Endothelial cell of umbilical vein (primary cell): ENCODE measurements at regions not wholly inside any gene's neighbourhood (a gene's known extent, or its start where the extent isn't known, plus 50 kb on each side); places are given as distances from the start of the nearest gene placed in this dataset.

Source experiments
- BruUV-seq: library from RNA; stranded (reverse); fragments of 400-500 nt; replicated peaks from 2 replicates; lab custom pipeline; 2021; lab: Mats Ljungman, UMichigan
- CTCF ChIA-PET: fragments of 300-600, 350-600 bp; sonication (Branson Sonifier 250); formaldehyde crosslinking; loops from one replicate; lab custom pipeline; 2021; ENCODE audit warnings: antibody characterized with exemption, inconsistent platforms; lab: Charles Lee
- POLR2A ChIA-PET: fragments of 300-600, 350-600 bp; sonication (Branson Sonifier 250); formaldehyde crosslinking; loops from one replicate; lab custom pipeline; 2021; ENCODE audit warnings: antibody characterized with exemption, inconsistent platforms; lab: Charles Lee
- DNase-seq: peaks from one replicate; pipeline ENCODE4 v3.0.0-alpha.2; 2011; ENCODE audit warnings: low read depth, low spot score
- FAIRE-seq: peaks from 2 replicates; lab custom pipeline; 2011; peaks lifted over from hg19 to GRCh38; lab: Jason Lieb, UNC
- H2AFZ ChIP-seq: 2 replicates; pipeline ENCODE4 v1.6.0; 2012; ENCODE audit warnings: low read depth, low read length, control low read depth, inconsistent platforms
- H3K27ac ChIP-seq: 2 replicates; pipeline ENCODE4 v1.5.1; 2011; ENCODE audit warnings: low read depth, mild to moderate bottlenecking, control low read depth, low read length, moderate library complexity; ENCODE audit not compliant: insufficient read depth
- H3K27me3 ChIP-seq, 2 experiments: 2 replicates each; pipeline versions ENCODE4 v1.6.0 to v1.6.1; 2011; ENCODE audit warnings: low read length in 2 of 2, mixed read lengths in 1 of 2; ENCODE audit not compliant: control insufficient read depth in 2 of 2, insufficient read depth in 2 of 2
- H3K36me3 ChIP-seq, 2 experiments: 2 replicates in 1 of 2; 3 replicates in 1 of 2; pipeline ENCODE4 v1.5.1; 2011; ENCODE audit warnings: low read length in 2 of 2, mild to moderate bottlenecking in 1 of 2, moderate library complexity in 1 of 2; ENCODE audit not compliant: control insufficient read depth in 2 of 2, insufficient read depth in 2 of 2; ENCODE audit errors: extremely low read depth in 1 of 2
- H3K4me1 ChIP-seq: 3 replicates; pipeline ENCODE4 v1.5.1; 2011; ENCODE audit warnings: mild to moderate bottlenecking, low read length; ENCODE audit not compliant: control insufficient read depth, insufficient read depth; ENCODE audit errors: extremely low read depth
- H3K4me2 ChIP-seq: 2 replicates; pipeline ENCODE4 v1.6.1; 2011; ENCODE audit warnings: low read length, control low read depth, mixed read lengths; ENCODE audit not compliant: insufficient read depth
- H3K4me3 ChIP-seq, 3 experiments: fragments of 200-600 bp in 1 of 3; sonication (generic), shearing (Covaris generic) in 1 of 3; replicated peaks in 1 of 3; 2 replicates each; pipeline ENCODE4 v1.5.1; 2011 to 2016; ENCODE audit warnings: control low read depth in 3 of 3, low read length in 3 of 3, mild to moderate bottlenecking in 2 of 3, inconsistent platforms in 1 of 3, low read depth in 1 of 3, moderate library complexity in 1 of 3; ENCODE audit not compliant: insufficient read depth in 1 of 3
- H3K79me2 ChIP-seq: 2 replicates; pipeline ENCODE4 v1.6.0; 2012; ENCODE audit warnings: low read length, inconsistent platforms; ENCODE audit not compliant: control insufficient read depth, insufficient read depth
- H3K9ac ChIP-seq: replicated peaks from 2 replicates; pipeline ENCODE3; 2011; ENCODE audit warnings: low read length, control low read depth; ENCODE audit not compliant: insufficient read depth; ENCODE audit errors: extremely low read depth
- H3K9me1 ChIP-seq: replicated peaks from 3 replicates; pipeline ENCODE4 v1.6.0; 2011; ENCODE audit warnings: mild to moderate bottlenecking, low read length; ENCODE audit not compliant: control insufficient read depth, insufficient read depth; ENCODE audit errors: extremely low read depth
- H3K9me3 ChIP-seq: replicated peaks from 2 replicates; pipeline ENCODE4 v1.5.1; 2012; ENCODE audit warnings: low read length, inconsistent platforms; ENCODE audit not compliant: control insufficient read depth, insufficient read depth
- H4K20me1 ChIP-seq: replicated peaks from 2 replicates; pipeline ENCODE3; 2011; ENCODE audit warnings: mild to moderate bottlenecking, low read length; ENCODE audit not compliant: control insufficient read depth, insufficient read depth; ENCODE audit errors: extremely low read depth
- CTCF ChIP-seq, 2 donors: IDR thresholded peaks; 1 replicate in 1 of 2; 2 replicates in 1 of 2; pipeline ENCODE4 v1.5.1; 2011; ENCODE audit warnings: low read length in 2 of 2, mild to moderate bottlenecking in 2 of 2, moderate library complexity in 2 of 2, control low read depth in 1 of 2, inconsistent platforms in 1 of 2, low read depth in 1 of 2; ENCODE audit not compliant: insufficient read depth in 1 of 2; ENCODE audit errors: extremely low read depth in 1 of 2
- EZH2 ChIP-seq: IDR thresholded peaks from 2 replicates; pipeline ENCODE4 v1.6.1; 2012; ENCODE audit warnings: borderline replicate concordance, low read depth, mild to moderate bottlenecking, moderate library complexity, low read length, inconsistent platforms; ENCODE audit not compliant: severe bottlenecking
- FOS ChIP-seq: IDR thresholded peaks from 2 replicates; pipeline ENCODE4 v1.6.1; 2011; ENCODE audit warnings: mild to moderate bottlenecking, low read length, moderate library complexity, borderline replicate concordance; ENCODE audit not compliant: insufficient read depth
- GATA2 ChIP-seq: IDR thresholded peaks from 2 replicates; pipeline ENCODE4 v1.7.0; 2011; ENCODE audit warnings: low read depth, mild to moderate bottlenecking, moderate library complexity, mixed read lengths, low read length; ENCODE audit not compliant: insufficient read length, insufficient read depth
- JUN ChIP-seq: IDR thresholded peaks from 2 replicates; pipeline ENCODE4 v1.6.1; 2011; ENCODE audit warnings: borderline replicate concordance, low read depth; ENCODE audit not compliant: insufficient read length, insufficient read depth
- MAX ChIP-seq: IDR thresholded peaks from 2 replicates; pipeline ENCODE4 v1.6.1; 2011; ENCODE audit not compliant: insufficient read depth, insufficient read length
- MYC ChIP-seq: IDR thresholded peaks from one replicate; pipeline ENCODE4 v1.6.1; 2011; ENCODE audit warnings: mild to moderate bottlenecking, low read depth, low read length
- POLR2A ChIP-seq: IDR thresholded peaks from 2 replicates; pipeline ENCODE4 v1.6.1; 2012; ENCODE audit warnings: low read depth, mild to moderate bottlenecking, control low read depth, low read length
- POLR2AphosphoS5 ChIP-seq: IDR thresholded peaks from 2 replicates; pipeline ENCODE4 v1.6.1; 2012; ENCODE audit warnings: low read depth, mild to moderate bottlenecking, control low read depth, low read length, moderate library complexity; ENCODE audit not compliant: insufficient read depth
- dilution Hi-C: fragments of 300-500 bp; cut with MboI; formaldehyde crosslinking; loops from one replicate; pipeline ENCODE4 v1.15.0; 2019; ENCODE audit warnings: low sequenced_read_pairs; ENCODE audit not compliant: extremely low pct_ligation_motif_present
- intact Hi-C: fragments of 100-400 bp; cut with micrococcal nuclease; formaldehyde crosslinking; loops from one replicate; pipeline ENCODE4 v1.10.0; 2022

- no peaks in the 10 kb centered on the region for H3K79me2 ChIP-seq
- no peaks in the 10 kb centered on the region for H4K20me1 ChIP-seq
- intact Hi-C loops, result no loop called here
- H3K9me3 ChIP-seq, result no peaks in the 10 kb centered on the region
- H3K27ac ChIP-seq, result no peak overlapping the region
- no TSS peak for BruUV-seq
- H3K27me3 ChIP-seq, result no peaks in the 10 kb centered on the region
- no peak overlapping the region for H3K9ac ChIP-seq
- no peak for DNase-seq
- H3K4me3 ChIP-seq, result no peak overlapping the region
- H3K9me1 ChIP-seq, result no peaks in the 10 kb centered on the region
- ChIA-PET CTCF (interaction anchor here (1.6 to 1.7 kb wide), 2 partner anchors 10 to 13 kb away, joined by 4 to 5 read pairs; no protein-coding TSS in a partner anchor), POLR2A (no interaction called here)
- no peak for TF ChIP-seq MYC
- TF ChIP-seq GATA2, result no peak
- no peak for TF ChIP-seq POLR2A
- TF ChIP-seq EZH2, result no peak
- no peak for FAIRE-seq
- no peaks in the 10 kb centered on the region for H3K36me3 ChIP-seq
- dilution Hi-C loops, result no loop called here
- no peak overlapping the region for H3K4me2 ChIP-seq
- H3K4me1 ChIP-seq, result no peaks in the 10 kb centered on the region
- H2AFZ ChIP-seq, result no peak overlapping the region
These were observed 116.7 kb upstream of the TMEM106B start for GRCh38 chr7:12094365-12094921.

GRCh38 chr7:12102126-12102525 is 109.0 kb upstream of the TMEM106B start:
- Histone ChIP-seq H2AFZ (no peak overlapping the region), H3K9ac (no peak overlapping the region), H4K20me1 (no peaks in the 10 kb centered on the region), H3K79me2 (no peaks in the 10 kb centered on the region), H3K4me3 (no peak overlapping the region), H3K27ac (no peak overlapping the region), H3K4me1 (no peaks in the 10 kb centered on the region), H3K9me3 (no peaks in the 10 kb centered on the region), H3K4me2 (no peak overlapping the region), H3K27me3 (peaks cover 0 to 1% of the 10 kb centered on the region in 2 experiments), H3K9me1 (no peaks in the 10 kb centered on the region), H3K36me3 (no peaks in the 10 kb centered on the region)
- intact Hi-C loops, result no loop called here
- CTCF ChIA-PET, result no interaction called here
- BruUV-seq, result no TSS peak
- dilution Hi-C loops, result no loop called here
- no peak for DNase-seq
- TF ChIP-seq MAX, result no peak
- TF ChIP-seq EZH2, result no peak
- TF ChIP-seq FOS, result no peak
- TF ChIP-seq MYC, result no peak
- TF ChIP-seq POLR2A, result no peak
- no peak for TF ChIP-seq GATA2
- TF ChIP-seq POLR2AphosphoS5, result no peak
- no peak for TF ChIP-seq JUN
- TF ChIP-seq CTCF (IDR thresholded peaks at IDR 0.05; ENCODE audit: extremely low read depth in 1 of 2, insufficient read depth in 1 of 2, low read depth in 1 of 2, low read length in 2 of 2), result no peak
- POLR2A ChIA-PET, result no interaction called here
- no peak for FAIRE-seq
